Activated CD8-positive, alpha-beta memory T cell treated with anti-CD3 and anti-CD28 coated beads, Interleukin-2, amount 50 U/mL, for 24 hours (primary cell): ENCODE measurements at regions not wholly inside any gene's neighbourhood (a gene's known extent, or its start where the extent isn't known, plus 50 kb on each side); places are given as distances from the start of the nearest gene placed in this dataset.

Experiments used
- DNase-seq: peaks from one replicate; pipeline ENCODE4 v3.0.0-alpha.2; 2020; ENCODE audit errors: extremely low read depth

GRCh38 chr6:16078064-16078463 lies 50.8 kb upstream of the MYLIP start:
- no peak for DNase-seq

DNA sequence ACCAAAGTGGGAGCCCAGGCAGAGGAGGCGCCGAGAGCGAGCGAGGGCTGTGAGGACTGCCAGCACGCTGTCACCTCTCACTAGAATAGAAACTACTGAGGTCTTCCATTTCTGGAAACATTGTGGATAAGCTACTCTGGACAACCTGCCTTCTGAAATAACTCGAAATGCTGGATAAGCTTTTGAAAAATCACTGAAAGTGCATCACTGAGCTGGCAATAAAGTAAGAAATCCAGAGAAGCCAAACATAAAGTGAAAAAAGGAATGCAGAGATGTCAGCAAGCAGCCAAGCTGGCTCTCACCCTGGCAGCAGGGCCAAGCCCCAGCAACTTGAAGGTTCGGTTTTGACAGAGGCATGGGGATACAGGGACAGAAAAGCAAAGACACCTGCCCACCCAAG lies 59.2 kb upstream of the MYLIP start:
- DNase-seq = no peak

GRCh38 chr6:16069222-16069621 lies 59.7 kb upstream of the MYLIP start:
- no peak for DNase-seq

GRCh38 chr6:16067568-16067967 lies 61.3 kb upstream of the MYLIP start:
- no peak for DNase-seq

DNA sequence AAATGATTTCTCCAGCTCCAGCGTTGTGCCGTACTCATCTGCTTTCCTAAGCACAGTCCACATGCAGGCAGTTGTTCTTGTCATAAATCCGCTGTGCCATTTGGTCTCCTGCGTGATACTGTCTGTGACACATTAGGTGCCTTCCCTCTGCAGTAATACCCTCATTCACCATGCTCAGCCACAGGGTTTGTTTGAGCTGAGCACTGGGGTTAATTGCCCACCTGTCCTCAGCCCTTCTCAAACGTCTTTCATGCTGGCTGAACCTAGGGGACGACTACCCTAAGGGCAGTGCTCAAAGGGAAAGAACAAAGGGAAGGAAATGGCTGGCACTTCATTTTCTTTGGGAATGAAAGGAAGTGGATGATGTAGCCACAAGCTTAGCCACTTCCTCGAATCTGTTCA lies 64.2 kb upstream of the MYLIP start:
- DNase-seq = no peak

DNA sequence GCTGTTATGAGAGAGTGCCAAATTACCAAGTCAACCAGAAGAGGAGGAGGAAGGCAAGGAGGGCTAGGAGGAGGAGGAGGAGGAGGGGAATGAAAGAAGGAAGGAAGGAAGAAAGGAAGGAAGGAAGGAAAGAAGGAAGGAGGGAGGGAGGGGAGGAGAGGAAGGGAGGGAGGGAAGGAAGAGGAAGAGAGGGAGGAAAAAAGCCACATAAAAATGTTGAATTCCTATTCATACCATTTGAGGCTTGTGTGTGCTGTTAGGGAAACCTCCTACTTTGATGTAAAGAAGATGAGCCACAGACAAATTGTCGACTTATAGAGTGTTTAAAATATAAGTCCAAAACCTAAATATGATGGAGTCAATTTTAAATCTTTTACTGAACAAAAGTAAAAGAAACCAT lies 65.3 kb upstream of the MYLIP start:
- no peak for DNase-seq

- no peak for DNase-seq
These were observed 67.1 kb upstream of the MYLIP start for GRCh38 chr6:16061818-16062217.

- no peak for DNase-seq
These were observed 68.8 kb upstream of the MYLIP start for GRCh38 chr6:16060039-16060438.

DNA sequence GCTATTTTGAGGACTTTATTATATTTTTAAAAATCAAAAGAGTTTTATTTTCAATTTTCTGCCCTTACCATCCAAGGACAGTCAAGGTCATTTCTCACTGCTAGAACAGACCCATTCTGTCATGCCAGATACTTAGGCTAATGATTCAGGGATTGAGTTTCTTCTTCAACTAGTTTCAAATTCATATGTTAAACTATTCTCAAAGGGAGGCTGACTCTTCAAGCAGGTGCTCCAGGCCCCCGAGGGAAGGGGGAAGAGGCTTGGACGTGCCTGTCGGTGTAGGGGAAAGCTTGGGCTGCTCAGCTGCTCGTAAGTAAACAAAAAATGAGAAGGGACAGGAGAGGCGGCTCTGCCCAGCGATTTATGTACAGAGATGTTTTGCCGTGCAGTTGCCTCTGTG lies 69.4 kb upstream of the MYLIP start:
- DNase-seq = no peak

- DNase-seq = no peak
These were observed 69.9 kb upstream of the MYLIP start for GRCh38 chr6:16058929-16059345.

DNA sequence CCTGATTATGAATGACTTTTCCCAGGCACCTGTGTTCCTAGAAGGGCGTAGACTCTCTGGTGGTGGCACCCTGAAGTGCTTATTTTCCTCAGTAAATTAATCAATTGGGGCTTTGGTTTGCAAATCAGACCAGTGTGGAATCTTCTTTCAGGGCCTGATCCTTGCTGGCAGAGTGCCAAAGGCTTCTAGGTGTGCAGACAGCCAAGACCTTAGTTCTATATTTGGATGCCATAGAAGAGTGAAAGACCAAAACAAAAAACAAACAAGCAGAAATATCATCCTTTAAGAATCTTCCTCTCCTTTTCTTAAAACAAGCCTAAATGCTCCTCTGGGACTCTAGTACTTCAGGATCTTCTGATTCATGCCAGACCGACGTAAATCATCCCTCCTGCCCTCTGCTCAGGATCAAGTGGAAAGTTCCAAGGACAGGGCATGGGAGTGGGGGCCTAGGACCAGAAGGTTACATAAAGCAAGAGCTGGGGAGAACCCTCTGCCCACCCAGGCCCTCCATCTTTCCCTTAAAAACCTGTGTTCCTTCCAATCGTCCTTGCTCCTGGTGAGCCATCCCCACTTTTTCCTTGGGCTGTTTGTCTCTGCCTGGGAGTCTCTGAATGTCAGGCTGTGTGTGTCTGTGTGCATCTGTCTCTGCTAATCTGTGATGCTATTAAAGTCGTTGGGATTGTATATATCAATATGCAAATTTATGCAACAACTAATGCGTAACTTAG lies 70.5 kb upstream of the MYLIP start:
- DNase-seq = no peak

GRCh38 chr6:16057446-16057845 lies 71.4 kb upstream of the MYLIP start:
- DNase-seq = no peak

- no peak for DNase-seq
These were observed 72.5 kb upstream of the MYLIP start for GRCh38 chr6:16056263-16056870.

GRCh38 chr6:16055852-16056251 lies 73.0 kb upstream of the MYLIP start:
- DNase-seq = no peak

DNA sequence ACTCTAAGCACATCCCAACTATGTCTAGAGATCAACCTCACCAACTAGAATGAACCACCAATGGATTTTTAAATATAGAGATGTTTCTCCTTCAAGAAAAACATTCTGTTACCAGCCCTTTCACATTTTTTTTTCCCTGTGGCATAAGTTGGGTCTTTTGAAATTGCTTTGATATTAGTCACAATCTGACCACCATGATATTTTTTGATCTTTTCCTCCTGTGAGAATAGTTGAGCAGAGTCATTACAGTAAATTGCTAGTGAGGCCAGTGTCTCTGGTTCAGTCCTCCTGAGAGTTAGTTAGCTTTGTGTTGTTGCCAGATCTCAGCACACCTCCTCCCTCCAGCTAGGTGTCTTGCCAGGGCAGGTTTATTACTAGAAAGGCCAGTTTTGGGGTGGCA lies 79.7 kb upstream of the MYLIP start:
- DNase-seq = no peak

DNA sequence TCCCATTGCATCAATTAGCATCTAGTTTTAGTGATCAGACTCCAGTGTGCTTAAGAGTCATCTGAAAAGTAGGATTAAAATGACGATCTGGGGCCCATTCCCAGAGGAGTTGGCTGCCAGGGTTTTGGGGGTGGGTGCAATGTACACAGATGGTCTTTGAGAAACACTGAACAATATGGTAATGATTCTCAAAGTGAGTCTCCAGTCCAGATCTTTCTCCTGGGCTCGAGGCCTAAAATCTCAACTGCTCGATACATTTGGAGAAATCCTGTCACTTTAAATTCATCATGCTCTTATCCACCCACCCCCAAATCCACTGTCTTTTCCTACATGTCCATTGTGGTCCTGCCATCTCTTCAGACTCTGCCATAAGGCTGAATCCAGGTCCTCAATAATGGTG lies 80.7 kb upstream of the MYLIP start:
- DNase-seq = no peak

GRCh38 chr6:16047435-16047990 lies 81.4 kb upstream of the MYLIP start:
- no peak for DNase-seq

DNA sequence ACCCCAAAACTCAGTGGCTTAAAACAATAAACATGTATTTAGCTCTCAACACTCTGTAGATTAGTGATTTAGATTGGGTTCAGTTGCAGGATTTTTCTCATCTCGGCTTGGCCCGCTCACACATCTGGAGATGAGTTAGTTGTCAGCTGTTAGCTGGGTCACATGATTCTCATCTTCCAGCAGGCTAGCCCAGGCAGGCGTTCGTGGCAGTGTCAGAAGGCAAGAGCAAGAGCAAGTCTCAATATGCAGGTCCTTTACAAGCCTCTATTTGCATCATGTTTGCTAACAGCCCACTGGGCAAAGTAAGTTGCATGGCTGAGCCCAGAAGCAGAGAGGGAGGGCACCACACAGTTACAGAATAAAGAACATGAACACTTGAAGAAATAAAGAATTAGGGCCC lies 83.6 kb upstream of the MYLIP start:
- DNase-seq = no peak

DNA sequence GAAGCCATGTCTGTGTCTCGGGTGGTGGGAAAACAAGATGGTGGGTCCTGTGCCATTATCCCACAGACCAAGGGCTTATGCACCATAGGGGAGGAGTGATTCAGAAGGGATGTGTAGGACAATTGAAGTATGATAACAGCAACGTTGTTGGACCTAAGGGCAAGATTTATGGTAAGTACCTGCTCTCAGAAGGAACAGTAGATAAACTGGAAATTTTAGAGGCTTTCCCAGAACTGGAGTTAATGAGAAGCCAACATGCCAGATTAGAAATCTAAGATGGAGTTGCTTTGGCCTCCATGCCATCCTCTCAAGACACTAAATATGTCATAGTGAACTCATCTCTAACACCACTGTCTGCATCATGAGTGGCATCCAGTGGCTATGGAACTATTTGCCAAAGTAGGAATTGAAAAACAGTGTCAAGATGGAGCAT lies 84.7 kb upstream of the MYLIP start:
- DNase-seq = no peak

DNA sequence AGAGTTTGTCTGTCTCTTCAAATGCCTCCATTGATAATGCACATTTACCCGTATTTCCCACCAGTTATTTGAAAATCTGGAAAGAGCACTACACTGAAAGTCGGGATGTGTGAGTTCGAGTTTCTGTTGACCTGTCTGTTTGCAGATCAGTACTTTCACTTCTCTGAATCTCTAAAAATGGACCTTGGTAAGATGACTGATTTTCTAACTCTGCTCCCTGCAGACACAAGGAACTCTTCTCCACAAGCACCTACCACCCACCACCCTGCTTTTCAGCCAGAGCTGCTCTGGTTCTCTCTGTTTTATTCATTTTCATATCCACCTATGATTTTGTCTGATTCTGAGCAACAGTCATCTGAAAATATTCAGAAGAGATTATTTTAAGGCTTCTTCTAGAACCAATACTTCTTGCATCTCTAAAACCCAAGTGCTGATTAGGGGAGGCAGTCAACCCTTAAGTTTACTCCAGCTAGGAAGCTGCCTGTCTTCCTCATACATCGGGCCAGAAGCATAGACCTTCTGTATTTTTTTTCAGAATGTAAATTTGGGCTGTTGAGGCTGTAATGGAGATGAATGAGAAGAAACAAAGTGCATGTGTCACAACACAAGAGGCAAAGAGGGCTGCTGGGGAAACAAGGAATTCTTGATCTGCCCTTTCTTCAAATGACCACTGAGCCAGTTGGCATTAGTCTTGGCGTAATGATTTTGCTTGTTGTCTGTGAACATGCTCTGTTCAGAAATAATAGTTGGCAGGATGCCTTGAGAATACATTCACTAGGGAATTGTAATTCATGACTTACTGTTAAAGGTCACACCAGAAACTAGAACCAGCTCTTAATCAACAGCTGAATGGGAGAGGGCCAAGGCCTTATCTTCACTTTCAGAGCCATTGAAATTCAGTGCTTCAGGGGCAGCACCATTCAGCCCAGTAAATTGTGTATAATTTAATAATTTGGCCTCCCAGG lies 85.4 kb upstream of the MYLIP start:
- DNase-seq = no peak

DNA sequence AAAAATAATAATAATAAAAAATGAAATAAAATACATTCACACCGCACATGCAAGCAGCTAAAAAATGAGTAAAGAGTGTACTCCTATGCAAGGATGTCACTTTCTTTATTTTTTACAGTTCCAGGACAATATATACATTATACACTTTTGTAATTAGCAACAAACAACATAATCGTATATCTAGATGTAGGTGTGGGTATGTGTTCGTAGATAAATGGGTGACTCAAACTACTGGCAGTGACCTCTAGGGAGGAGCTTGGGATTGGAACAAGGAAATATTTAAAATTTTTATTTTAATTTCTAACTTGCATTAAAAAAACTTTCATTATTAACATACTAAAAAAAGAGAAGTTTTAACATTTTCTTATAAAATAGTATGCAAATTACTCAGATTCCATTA lies 86.1 kb upstream of the MYLIP start:
- DNase-seq = no peak

DNA sequence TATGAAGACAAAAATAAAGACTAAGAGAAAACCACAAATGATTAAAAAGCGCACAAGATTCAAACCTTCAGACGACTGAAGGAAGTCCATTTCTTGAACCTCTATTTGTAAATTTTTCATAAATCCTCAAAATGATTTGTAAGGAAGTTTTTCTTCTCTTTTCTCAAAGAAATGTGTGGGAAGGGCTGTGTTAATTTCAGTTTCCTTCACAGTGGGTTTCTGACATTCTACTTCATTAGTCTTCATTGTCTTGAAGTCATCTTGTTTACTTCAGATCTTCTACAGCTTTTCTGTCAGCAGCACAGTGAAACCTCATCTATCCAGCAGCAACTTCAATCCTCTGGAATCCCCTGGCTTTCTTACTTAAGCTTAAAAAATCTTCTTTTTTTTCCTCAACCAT lies 87.6 kb upstream of the MYLIP start:
- DNase-seq = no peak
